ENCODE measurements at regions not wholly inside any gene's neighbourhood (a gene's known extent, or its start where the extent isn't known, plus 50 kb on each side); places are given as distances from the start of the nearest gene placed in this dataset.
A peak's percentile ranks its signal among the peaks of the same experiment; 100 is the strongest.
"Not testable (repeated sequence)": the region's sequence is repeated elsewhere in the genome, so short reads cannot be mapped to it uniquely, and the experiment has no call there.

DNA sequence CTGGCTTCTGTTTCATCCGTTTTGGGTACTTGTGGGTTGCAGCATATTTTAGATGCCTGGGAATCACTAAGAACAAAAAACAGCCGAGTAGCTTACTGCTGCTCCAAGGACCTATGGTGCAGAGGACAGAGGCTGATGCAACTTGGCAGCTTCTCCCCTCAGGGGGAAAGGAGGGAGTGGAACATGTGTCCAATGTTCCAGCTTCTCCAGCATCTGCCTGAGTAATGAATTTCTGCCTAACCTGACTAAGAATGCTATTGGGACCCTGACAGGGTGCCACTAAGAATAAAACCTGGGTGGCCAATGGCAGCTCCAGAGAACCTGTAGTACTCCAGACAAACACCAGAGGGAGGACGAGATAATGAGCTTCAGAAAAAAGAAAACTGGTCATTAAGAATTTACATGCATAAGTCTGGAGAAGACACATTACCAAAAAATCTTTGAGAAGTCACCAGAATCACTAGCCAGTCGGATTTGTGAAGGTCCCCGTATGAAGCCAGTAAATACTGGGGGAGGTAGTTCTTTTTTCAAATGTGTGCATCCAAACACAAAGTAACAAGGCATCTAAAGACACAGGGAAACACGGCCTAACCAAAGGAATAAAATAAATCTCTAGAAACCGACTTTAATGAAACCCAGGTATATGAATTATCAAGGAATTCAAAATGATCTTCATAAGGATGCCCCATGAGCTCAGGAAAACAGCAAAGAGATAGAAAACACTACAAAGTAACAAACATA, 293.5 kb downstream of the HINT1 start:
- DNase-seq (ENCODE audit: extremely low read depth, low read depth), result peak; percentile 31
- TF ChIP-seq, protein P1, sequence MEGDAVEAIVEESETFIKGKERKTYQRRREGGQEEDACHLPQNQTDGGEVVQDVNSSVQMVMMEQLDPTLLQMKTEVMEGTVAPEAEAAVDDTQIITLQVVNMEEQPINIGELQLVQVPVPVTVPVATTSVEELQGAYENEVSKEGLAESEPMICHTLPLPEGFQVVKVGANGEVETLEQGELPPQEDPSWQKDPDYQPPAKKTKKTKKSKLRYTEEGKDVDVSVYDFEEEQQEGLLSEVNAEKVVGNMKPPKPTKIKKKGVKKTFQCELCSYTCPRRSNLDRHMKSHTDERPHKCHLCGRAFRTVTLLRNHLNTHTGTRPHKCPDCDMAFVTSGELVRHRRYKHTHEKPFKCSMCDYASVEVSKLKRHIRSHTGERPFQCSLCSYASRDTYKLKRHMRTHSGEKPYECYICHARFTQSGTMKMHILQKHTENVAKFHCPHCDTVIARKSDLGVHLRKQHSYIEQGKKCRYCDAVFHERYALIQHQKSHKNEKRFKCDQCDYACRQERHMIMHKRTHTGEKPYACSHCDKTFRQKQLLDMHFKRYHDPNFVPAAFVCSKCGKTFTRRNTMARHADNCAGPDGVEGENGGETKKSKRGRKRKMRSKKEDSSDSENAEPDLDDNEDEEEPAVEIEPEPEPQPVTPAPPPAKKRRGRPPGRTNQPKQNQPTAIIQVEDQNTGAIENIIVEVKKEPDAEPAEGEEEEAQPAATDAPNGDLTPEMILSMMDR (IDR thresholded peaks at IDR 0.05; ENCODE audit: low read depth, low read length), result peak; percentile 59

DNA sequence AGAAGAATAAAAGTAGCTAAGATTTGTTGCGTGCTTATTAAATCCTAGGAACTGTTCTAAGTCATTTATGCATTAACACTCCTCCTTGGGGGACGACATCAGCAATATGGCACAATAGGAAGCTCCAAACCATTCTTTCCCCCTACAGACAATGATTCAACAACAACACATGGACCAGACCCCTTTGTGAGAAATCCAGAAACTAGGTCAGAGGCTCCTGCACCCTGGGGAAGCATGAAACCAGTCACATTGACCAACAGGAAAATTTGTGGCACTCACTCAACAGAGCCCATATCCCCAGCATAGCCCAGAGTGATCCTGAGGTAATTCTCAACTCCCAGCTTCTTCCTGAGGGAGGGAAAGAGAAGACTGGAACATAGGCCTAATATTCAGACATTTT, 294.4 kb downstream of the HINT1 start:
- DNase-seq (ENCODE audit: extremely low read depth, low read depth), result no peak
- TF ChIP-seq, protein P1 (IDR thresholded peaks at IDR 0.05; ENCODE audit: low read depth, low read length), result no peak

DNA sequence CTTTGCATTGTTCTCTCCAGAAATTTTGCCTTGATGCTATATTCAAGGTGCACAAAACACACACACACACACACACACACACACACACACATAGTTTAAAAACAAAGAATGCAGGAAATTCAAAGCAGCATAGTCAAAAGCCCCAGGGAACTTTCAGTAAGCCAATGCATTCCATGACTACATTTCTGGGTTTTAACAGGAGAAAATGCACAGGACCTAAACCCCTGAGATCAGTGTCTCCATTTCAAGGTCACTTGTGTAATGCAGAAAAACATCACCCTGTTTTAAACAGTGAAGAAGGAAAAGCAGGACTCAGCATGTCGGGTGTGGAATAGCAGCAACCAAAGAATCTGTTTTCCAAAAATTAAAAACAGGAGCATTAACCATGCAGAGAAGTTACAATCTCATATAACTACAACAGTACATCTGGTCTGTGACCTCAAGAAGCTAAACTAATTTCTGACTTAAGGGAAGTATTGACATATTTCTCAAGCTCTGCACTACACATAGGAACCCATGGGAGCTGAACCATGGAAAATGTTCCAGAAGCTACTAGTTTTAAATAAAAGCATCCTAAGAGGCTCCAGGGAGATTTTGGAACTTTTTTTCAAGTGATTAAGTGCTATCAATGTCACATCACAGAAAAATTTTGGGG, 296.7 kb downstream of the HINT1 start:
- DNase-seq (ENCODE audit: extremely low read depth, low read depth), result no peak
- TF ChIP-seq, protein P1 (IDR thresholded peaks at IDR 0.05; ENCODE audit: low read depth, low read length), result no peak

DNA sequence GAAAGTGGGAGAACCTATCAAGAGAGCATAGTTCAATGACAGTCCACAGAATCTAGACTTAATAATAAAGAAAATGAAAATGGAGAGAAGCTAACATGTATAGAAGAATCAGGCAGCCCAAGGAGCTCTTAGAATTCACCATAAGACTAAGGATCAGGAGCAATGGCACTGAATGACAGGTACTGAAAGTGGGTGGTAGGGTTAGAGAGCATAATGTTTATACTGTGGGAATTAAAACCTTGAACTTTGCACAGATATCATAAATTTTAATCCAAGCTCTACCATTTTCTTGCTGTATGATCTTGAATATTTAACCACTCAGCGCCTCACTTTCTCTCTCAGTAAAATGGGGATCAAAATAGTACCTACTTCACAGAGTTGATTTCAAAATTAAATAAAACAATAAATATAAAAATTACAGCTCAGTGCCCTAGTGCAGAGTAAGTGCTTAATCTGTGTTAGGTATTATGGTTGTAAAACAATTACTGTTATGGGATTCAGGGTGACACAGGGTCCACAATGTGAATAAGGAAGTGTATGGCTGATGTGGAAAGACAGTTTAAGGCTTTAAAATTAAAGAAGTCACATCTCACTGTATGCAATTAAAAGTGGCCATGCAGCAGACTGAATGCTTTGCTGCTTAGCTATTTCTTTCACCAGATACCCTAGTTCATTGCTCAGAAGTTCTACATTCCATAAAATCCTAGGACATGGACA, 319.8 kb downstream of the HINT1 start:
- TF ChIP-seq, protein P1 (IDR thresholded peaks at IDR 0.05; ENCODE audit: low read depth, low read length), result no peak

DNA sequence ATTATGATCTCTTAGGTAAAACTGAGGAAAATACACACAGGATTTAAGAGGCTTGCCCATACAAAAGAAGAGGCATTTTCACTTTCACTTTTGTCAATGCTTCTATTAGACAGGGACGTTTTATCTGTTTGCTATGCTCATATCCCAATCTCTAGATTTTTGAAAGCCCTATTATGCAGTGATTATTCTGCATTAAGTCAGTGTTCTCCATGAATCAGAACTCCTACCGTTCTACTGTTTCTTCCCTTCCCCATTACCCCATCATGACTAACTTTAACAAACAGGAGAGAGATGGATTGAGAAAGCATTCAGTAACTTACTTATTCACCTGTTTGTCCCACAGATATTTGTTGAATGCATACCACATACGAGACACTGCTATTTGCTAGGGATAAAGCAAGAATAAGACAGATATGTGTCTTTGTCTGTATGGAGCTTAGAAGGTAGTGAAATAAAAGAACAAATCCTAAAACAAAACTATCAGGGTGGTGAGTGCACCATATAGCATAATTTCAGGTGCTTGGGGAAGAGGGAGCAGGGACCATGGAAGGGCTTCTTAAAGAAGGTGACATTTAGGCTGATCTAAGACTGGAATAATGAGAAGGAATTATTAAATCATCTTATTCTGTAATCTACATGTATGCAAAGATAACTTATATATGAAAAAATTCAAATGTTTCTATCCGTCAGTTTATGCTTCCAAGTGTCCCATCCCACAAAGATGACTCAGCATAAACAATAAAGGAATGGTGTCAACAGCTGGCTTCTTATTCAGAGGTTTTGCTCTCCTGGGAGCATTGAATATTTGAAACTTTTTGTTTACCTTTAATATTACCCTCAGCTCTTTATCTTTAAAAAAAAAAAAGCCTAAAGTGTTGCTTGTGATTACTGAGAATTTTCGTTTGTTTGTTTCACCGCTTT, 328.1 kb downstream of the HINT1 start:
- TF ChIP-seq, protein P1 (IDR thresholded peaks at IDR 0.05; ENCODE audit: low read depth, low read length), result no peak
- no peak for DNase-seq (ENCODE audit: extremely low read depth, low read depth)

More for the DNA sequence above, 319.8 kb downstream of the HINT1 start:
- DNase-seq (ENCODE audit: extremely low read depth, low read depth), result no peak

DNA sequence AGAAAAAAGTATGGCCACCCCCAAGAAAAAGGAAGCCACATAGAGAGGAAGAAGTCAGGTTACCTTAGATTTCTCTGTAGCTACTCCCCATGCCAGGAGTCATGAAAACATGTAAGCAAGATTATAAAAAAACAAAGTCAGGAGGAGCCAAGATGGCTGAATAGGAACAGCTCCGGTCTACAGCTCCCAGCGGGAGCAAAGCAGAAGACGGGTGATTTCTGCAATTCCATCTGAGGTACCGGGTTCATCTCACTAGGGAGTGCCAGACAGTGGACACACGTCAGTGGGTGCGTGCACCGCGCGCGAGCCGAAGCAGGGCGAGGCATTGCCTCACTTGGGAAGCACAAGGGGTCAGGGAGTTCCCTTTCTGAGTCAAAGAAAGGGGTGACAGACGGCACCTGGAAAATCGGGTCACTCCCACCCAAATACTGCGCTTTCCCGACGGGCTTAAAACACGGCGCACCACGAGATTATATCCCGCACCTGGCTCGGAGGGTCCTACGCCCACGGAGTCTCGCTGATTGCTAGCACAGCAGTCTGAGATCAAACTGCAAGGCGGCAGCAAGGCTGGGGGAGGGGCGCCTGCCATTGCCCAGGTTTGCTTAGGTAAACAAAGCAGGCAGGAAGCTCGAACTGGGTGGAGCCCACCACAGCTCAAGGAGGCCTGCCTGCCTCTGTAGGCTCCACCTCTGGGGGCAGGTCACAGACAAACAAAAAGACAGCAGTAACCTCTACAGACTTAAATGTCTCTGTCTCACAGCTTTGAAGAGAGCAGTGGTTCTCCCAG, 347.3 kb downstream of the HINT1 start:
- DNase-seq (ENCODE audit: extremely low read depth, low read depth), result not testable (repeated sequence)
